Coronary artery (tissue), 2 donors: ENCODE measurements at regions not wholly inside any gene's neighbourhood (a gene's known extent, or its start where the extent isn't known, plus 50 kb on each side); places are given as distances from the start of the nearest gene placed in this dataset.

Experiments
- DNase-seq: peaks from one replicate; pipeline ENCODE4 v3.0.0-alpha.2; 2017; ENCODE audit warnings: low spot score
- H3K27ac ChIP-seq, 2 donors: fragments of 200-600 bp; sonication (generic); one replicate each; pipeline ENCODE4 v1.5.1; 2016 to 2019
- H3K4me3 ChIP-seq: fragments of 200-600 bp; sonication (generic); 2 replicates; pipeline ENCODE4 v1.5.1; 2016; ENCODE audit warnings: mild to moderate bottlenecking, moderate library complexity
- TF ChIP-seq, protein P1 (sequence below): fragments of 200-600 bp; sonication (generic); IDR thresholded peaks from one replicate; pipeline ENCODE4 v1.5.1; 2019; ENCODE audit warnings: antibody characterized with exemption

DNA sequence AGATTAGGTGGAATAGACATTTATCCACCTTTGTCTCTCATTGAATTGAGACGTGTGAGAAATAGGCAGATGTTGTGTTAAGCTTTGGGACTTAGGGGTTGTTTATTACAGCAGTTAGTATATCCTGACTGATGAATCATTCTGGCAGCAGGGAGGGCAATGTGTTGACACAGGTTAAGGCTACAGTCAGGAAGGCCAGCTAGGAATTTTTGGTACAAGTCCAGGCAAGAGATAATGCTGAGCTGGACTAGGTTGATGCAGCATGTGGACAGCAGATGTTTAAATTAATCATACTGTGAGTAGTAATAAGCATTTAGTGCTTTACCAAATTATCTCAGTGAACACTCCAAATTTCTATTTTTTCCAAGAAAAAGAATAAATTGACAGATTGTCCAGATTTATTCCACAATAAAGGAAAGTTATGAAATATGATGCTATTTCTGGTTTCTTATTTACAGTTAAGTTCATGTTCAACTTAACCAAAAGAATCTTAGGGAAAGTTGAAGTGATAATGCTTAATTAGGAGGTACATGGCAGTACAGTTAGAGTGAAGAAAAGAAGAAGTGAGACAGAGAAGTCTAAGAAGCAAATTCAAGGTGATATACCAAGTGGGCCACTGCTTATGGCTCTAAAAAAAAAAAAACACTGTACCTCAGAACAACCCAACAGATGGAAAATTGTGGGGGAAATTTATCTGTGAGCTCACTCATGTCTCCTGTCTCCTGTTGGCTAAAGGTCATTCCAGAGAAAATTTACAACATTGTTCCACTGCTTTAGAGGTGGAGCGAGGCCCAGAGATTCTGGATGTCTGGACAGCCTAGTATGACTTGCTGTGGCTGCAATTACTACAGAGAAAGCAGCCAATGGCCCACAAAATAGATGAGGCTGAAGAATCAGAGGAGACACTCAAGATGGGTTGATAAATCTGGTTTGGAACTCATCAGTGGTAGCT, 102.7 kb upstream of the C21orf91 start:
- no peak overlapping the region for H3K27ac ChIP-seq
- no peak for DNase-seq
- H3K4me3 ChIP-seq = no peak overlapping the region
- TF ChIP-seq, protein P1, sequence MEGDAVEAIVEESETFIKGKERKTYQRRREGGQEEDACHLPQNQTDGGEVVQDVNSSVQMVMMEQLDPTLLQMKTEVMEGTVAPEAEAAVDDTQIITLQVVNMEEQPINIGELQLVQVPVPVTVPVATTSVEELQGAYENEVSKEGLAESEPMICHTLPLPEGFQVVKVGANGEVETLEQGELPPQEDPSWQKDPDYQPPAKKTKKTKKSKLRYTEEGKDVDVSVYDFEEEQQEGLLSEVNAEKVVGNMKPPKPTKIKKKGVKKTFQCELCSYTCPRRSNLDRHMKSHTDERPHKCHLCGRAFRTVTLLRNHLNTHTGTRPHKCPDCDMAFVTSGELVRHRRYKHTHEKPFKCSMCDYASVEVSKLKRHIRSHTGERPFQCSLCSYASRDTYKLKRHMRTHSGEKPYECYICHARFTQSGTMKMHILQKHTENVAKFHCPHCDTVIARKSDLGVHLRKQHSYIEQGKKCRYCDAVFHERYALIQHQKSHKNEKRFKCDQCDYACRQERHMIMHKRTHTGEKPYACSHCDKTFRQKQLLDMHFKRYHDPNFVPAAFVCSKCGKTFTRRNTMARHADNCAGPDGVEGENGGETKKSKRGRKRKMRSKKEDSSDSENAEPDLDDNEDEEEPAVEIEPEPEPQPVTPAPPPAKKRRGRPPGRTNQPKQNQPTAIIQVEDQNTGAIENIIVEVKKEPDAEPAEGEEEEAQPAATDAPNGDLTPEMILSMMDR = no peak

DNA sequence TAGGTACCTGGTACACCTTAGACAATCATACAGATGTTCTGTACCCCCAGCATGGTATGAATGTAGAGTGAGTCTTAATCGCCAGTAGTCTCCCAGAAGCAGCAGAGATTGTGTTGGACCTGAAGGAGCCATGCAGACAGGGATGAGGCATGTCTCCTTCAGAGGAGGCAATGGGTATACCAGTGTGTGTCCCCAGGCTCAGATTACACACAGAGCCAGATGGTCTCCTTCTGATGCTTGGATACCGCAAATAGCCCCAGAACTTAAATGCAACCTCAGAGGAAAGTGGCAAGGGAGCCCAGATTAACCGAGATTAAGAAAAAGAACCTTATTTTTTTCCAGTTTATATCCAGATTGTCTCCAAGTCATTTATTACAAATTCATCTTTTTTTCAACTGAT, 96.8 kb upstream of the C21orf91 start:
- no peak for DNase-seq
- no peak overlapping the region for H3K4me3 ChIP-seq
- H3K27ac ChIP-seq = no peak overlapping the region
- TF ChIP-seq, protein P1 = no peak

DNA sequence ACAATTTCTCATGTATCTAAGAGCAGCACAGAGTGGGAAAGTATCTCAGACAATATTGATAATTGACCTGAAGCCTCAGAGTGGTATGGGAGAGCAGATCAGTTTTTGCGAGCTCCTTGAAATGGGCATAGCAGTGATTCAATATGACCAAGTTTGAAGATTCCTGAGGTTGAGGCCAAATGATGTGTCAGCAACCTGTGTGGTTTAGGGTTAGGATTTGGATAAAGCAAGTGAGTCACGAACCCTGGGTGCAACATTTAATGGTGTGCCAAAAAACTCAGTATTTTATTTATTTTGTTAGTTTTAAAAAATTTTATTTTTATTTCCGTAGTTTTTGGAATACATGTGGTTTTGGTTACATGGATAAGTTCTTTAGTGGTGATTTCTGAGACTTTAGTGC, 92.5 kb upstream of the C21orf91 start:
- TF ChIP-seq, protein P1 = no peak

DNA sequence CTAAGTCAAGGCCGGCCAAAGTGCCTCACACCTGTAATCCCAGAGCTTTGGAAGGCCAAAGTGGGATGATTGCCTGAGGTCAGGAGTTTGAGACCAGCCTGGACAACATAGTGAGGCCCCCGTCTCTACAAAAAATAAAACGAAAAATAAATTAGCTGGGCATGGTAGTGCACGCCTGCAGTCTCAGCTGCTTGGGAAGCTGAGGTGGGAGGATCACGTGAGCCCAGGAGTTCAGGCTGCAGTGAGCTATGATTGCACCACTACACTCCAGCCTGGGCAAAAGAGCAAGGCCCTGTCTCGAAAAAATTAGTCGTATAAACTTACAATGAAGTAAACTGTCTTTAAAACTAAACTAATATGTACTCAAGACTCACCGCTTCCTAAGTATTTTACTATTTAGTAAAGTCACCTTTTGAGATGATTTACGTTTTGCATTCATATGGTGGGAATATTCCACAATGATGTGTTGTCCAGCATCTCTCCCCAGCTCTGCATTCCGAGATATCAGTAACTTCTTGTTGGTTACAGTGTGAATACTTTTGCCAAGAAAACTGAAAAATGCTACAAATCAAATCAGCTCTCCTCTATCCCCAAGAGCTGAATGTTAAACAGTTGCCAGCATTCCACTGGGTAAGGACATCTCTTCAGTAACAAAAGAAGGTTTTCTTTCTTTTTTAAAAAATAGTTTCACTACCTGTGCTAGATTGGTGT, 84.9 kb upstream of the C21orf91 start:
- TF ChIP-seq, protein P1 = no peak
- Histone ChIP-seq H3K4me3 (no peak overlapping the region), H3K27ac (no peak overlapping the region)
- DNase-seq = no peak

More for the DNA sequence above, 92.5 kb upstream of the C21orf91 start:
- DNase-seq = no peak
- no peak overlapping the region for H3K4me3 ChIP-seq
- H3K27ac ChIP-seq = no peak overlapping the region

DNA sequence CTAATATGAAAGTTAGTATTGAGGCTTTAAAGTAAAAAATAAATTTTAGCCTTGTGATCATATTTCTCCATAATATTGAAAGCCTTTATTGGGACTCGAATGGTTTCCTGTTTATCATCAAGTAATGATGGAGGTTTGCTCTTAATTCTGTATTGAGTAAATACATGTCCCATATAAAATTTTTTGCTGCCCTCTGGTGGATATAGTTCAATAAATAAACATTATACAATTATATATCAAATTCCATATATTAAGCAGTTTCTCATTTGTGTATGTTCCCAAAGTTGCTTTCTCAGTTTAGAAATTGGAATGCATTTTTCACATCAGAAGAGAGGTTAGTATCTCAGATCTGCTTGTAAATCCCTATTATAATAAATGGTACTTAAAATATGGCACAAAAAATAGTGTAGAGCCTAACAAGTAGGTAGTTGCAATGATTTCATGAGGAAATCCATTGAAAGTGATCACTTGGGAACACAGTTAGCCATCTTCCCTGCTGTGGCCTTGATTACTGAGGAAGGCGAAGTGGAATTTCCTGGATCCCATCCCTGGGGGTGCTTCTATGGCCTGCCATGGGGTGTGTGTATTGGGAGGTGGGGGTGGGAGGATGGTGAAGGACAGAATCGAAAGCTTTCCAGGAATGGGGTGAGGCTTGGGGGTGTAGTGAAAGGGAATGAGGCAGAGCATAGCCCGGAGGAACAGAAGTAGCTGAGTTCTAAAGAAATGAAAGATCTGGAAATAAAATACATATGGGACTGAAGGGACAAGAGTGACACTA, 84.1 kb upstream of the C21orf91 start:
- DNase-seq = no peak
- Histone ChIP-seq H3K4me3 (no peak overlapping the region), H3K27ac (no peak overlapping the region)
- TF ChIP-seq, protein P1 = no peak

DNA sequence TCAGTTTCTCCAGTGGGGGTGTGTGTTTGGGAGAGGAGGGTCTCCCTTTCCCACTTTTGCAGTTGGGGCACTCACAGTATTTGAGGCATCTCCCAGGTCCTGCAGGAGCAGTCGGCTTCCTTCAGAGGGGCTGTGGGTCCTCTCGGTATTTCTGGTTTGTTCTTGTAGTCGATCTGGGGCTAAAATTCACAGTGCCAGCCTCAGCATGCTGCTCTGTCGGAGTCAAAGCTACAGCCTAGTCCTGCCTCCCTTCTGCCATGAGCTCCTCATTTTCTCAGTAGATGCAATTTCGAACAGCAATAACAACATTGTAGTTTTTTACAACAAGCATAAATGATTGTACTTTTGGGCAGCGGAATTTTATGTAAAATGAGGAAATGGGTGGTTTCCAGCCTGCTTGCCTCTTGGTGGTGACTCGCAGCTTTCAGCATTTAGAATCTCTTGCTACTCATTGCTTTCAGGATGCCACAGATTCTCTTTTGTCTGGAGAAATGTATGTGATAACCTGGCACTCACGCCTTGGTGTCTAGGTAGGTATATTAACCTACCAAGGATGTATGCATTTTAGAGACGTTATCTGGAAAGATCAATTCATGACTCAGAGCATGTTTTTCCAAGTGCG, 82.4 kb upstream of the C21orf91 start:
- TF ChIP-seq, protein P1 = no peak
- no peak for DNase-seq
- H3K27ac ChIP-seq = no peak overlapping the region
- H3K4me3 ChIP-seq = no peak overlapping the region
